ENCODE measurements at regions not wholly inside any gene's neighbourhood (a gene's known extent, or its start where the extent isn't known, plus 50 kb on each side); places are given as distances from the start of the nearest gene placed in this dataset.
"Not testable (repeated sequence)": the region's sequence is repeated elsewhere in the genome, so short reads cannot be mapped to it uniquely, and the experiment has no call there.

GRCh38 chr2:36125702-36126101 is 229.9 kb upstream of the CRIM1 start:
- WGBS (ENCODE audit: insufficient coverage, insufficient read length): no CpG with 5 or more reads among the region's 7 CpGs
- no peaks in the 10 kb centered on the region for H3K27me3 ChIP-seq (ENCODE audit: control insufficient read depth, insufficient read depth, low read length)
- H3K4me3 ChIP-seq (ENCODE audit: low read length): no peak overlapping the region
- no peaks in the 10 kb centered on the region for H3K9me3 ChIP-seq (ENCODE audit: control insufficient read depth, insufficient read depth, low read length)
- H3K36me3 ChIP-seq (ENCODE audit: control insufficient read depth, insufficient read depth, low read length): no peaks in the 10 kb centered on the region
- no peak for DNase-seq (ENCODE audit: low read depth, low spot score)
- no peak overlapping the region for H3K27ac ChIP-seq (ENCODE audit: low read length)
- no peaks in the 10 kb centered on the region for H3K4me1 ChIP-seq (ENCODE audit: control insufficient read depth, insufficient read depth, low read length)

DNA sequence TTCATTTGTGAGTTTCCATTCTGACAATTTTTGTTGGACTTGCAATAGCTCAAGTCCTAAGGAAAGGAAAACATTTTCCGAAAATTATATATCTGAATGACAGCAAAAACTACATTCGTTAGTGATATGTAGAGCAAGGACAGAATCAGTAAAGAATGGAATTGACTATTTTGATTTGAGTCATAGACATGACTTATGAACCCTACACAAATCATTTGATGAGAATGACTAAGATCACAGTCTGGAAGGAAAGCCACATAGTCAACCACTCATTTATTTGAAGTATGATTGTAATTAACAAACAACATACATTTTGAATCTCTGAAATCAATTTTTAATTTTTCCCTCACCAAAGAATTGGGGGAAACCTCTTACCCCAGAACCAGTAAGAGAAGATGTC is 231.6 kb upstream of the CRIM1 start:
- Histone ChIP-seq H3K9me3 (ENCODE audit: control insufficient read depth, insufficient read depth, low read length) (no peaks in the 10 kb centered on the region), H3K27ac (ENCODE audit: low read length) (no peak overlapping the region), H3K4me3 (ENCODE audit: low read length) (no peak overlapping the region), H3K4me1 (ENCODE audit: control insufficient read depth, insufficient read depth, low read length) (no peaks in the 10 kb centered on the region), H3K36me3 (ENCODE audit: control insufficient read depth, insufficient read depth, low read length) (no peaks in the 10 kb centered on the region), H3K27me3 (ENCODE audit: control insufficient read depth, insufficient read depth, low read length) (no peaks in the 10 kb centered on the region)
- WGBS (ENCODE audit: insufficient coverage, insufficient read length): no CpG with 5 or more reads among the region's 2 CpGs
- no peak for DNase-seq (ENCODE audit: low read depth, low spot score)

DNA sequence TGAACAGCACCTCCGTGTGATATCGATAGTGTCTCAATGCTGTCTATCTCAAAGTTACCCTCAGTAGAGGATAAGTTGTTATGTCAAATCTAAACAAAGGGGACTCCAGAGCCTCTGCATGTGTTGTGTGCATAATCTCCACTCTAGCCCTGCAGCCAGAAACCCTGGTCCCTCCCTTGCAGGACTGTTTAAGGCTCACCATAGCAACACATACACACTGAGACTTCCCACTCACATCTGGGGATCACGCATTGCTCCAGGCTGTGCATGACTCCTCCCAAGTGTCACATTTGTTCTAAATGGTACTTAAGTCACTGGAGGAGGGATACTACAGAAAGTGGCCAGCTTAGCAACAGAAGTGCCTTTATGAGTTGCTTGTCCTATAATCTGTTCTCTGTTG is 258.6 kb upstream of the CRIM1 start:
- Histone ChIP-seq H3K27me3 (ENCODE audit: control insufficient read depth, insufficient read depth, low read length) (no peaks in the 10 kb centered on the region), H3K36me3 (ENCODE audit: control insufficient read depth, insufficient read depth, low read length) (no peaks in the 10 kb centered on the region), H3K4me1 (ENCODE audit: control insufficient read depth, insufficient read depth, low read length) (no peaks in the 10 kb centered on the region), H3K4me3 (ENCODE audit: low read length) (no peak overlapping the region), H3K9me3 (ENCODE audit: control insufficient read depth, insufficient read depth, low read length) (no peaks in the 10 kb centered on the region), H3K27ac (ENCODE audit: low read length) (no peak overlapping the region)
- no CpG with 5 or more reads among the region's 3 CpGs for WGBS (ENCODE audit: insufficient coverage, insufficient read length)
- DNase-seq (ENCODE audit: low read depth, low spot score): no peak

- H3K27me3 ChIP-seq (ENCODE audit: control insufficient read depth, insufficient read depth, low read length); DNase-seq (ENCODE audit: low read depth, low spot score); H3K9me3 ChIP-seq (ENCODE audit: control insufficient read depth, insufficient read depth, low read length); H3K4me1 ChIP-seq (ENCODE audit: control insufficient read depth, insufficient read depth, low read length); H3K36me3 ChIP-seq (ENCODE audit: control insufficient read depth, insufficient read depth, low read length); H3K27ac ChIP-seq (ENCODE audit: low read length); H3K4me3 ChIP-seq (ENCODE audit: low read length): not testable (repeated sequence)
- no CpG with 5 or more reads among the region's 26 CpGs for WGBS (ENCODE audit: insufficient coverage, insufficient read length)
These were observed 263.5 kb upstream of the CRIM1 start for GRCh38 chr2:36091844-36092741.

- DNase-seq (ENCODE audit: low read depth, low spot score): no peak
- no CpG with 5 or more reads among the region's 4 CpGs for WGBS (ENCODE audit: insufficient coverage, insufficient read length)
- Histone ChIP-seq H3K4me1 (ENCODE audit: control insufficient read depth, insufficient read depth, low read length) (no peaks in the 10 kb centered on the region), H3K27me3 (ENCODE audit: control insufficient read depth, insufficient read depth, low read length) (no peaks in the 10 kb centered on the region), H3K4me3 (ENCODE audit: low read length) (no peak overlapping the region), H3K27ac (ENCODE audit: low read length) (no peak overlapping the region), H3K9me3 (ENCODE audit: control insufficient read depth, insufficient read depth, low read length) (no peaks in the 10 kb centered on the region), H3K36me3 (ENCODE audit: control insufficient read depth, insufficient read depth, low read length) (no peaks in the 10 kb centered on the region)
These were observed 266.8 kb upstream of the CRIM1 start for GRCh38 chr2:36088716-36089328.

DNA sequence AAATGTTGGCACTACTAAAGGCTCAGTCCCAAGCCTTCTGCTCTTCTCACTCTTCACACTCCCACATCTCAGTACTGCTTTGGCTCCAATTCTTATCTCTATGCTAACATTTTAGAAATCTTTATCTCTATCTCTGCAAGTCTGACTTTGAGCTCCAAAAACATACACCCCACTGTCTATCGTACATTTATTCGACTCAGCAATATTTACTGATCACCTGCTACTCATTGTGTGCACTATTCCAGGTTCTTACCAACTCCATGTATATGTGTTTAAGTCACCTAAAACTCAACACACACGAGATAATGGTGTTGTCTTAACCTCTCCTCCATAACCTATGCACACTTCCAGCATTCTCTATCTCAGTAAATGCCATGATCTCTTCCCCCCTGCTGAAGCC is 268.2 kb upstream of the CRIM1 start:
- no peak overlapping the region for H3K4me3 ChIP-seq (ENCODE audit: low read length)
- H3K9me3 ChIP-seq (ENCODE audit: control insufficient read depth, insufficient read depth, low read length): no peaks in the 10 kb centered on the region
- no peak for DNase-seq (ENCODE audit: low read depth, low spot score)
- H3K27ac ChIP-seq (ENCODE audit: low read length): no peak overlapping the region
- H3K4me1 ChIP-seq (ENCODE audit: control insufficient read depth, insufficient read depth, low read length): no peaks in the 10 kb centered on the region
- WGBS (ENCODE audit: insufficient coverage, insufficient read length): no CpG with 5 or more reads among the region's 3 CpGs
- no peaks in the 10 kb centered on the region for H3K36me3 ChIP-seq (ENCODE audit: control insufficient read depth, insufficient read depth, low read length)
- H3K27me3 ChIP-seq (ENCODE audit: control insufficient read depth, insufficient read depth, low read length): no peaks in the 10 kb centered on the region

- Histone ChIP-seq H3K27me3 (ENCODE audit: control insufficient read depth, insufficient read depth, low read length) (no peaks in the 10 kb centered on the region), H3K9me3 (ENCODE audit: control insufficient read depth, insufficient read depth, low read length) (no peaks in the 10 kb centered on the region), H3K4me1 (ENCODE audit: control insufficient read depth, insufficient read depth, low read length) (no peaks in the 10 kb centered on the region), H3K4me3 (ENCODE audit: low read length) (no peak overlapping the region), H3K27ac (ENCODE audit: low read length) (no peak overlapping the region), H3K36me3 (ENCODE audit: control insufficient read depth, insufficient read depth, low read length) (no peaks in the 10 kb centered on the region)
- DNase-seq (ENCODE audit: low read depth, low spot score): no peak
- no CpG with 5 or more reads among the region's 1 CpG for WGBS (ENCODE audit: insufficient coverage, insufficient read length)
These were observed 275.8 kb upstream of the CRIM1 start for GRCh38 chr2:36079793-36080192.

DNA sequence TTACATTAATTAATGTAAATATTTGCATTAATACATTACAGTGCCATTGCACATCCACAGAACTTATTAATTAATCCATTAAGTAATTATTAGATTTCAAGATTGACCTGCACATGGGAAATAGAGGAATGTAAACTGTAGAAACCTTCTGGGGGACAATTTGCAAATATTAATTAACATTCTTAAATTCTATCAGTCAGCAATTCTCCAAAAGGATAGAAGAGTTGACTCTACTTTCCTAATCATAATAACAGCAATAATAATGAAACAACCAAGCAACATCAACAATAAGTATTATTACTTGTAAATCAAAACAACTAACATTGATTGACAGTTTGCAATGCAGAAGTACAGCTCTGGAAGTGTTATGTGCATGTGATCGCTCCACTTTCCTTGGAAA is 281.6 kb upstream of the CRIM1 start:
- Histone ChIP-seq H3K27me3 (ENCODE audit: control insufficient read depth, insufficient read depth, low read length) (no peaks in the 10 kb centered on the region), H3K36me3 (ENCODE audit: control insufficient read depth, insufficient read depth, low read length) (no peaks in the 10 kb centered on the region), H3K9me3 (ENCODE audit: control insufficient read depth, insufficient read depth, low read length) (no peaks in the 10 kb centered on the region), H3K4me1 (ENCODE audit: control insufficient read depth, insufficient read depth, low read length) (no peaks in the 10 kb centered on the region), H3K27ac (ENCODE audit: low read length) (no peak overlapping the region), H3K4me3 (ENCODE audit: low read length) (no peak overlapping the region)
- no CpG with 5 or more reads among the region's 1 CpG for WGBS (ENCODE audit: insufficient coverage, insufficient read length)
- DNase-seq (ENCODE audit: low read depth, low spot score): no peak

GRCh38 chr2:36071698-36072097 is 283.9 kb upstream of the CRIM1 start:
- Histone ChIP-seq H3K27ac (ENCODE audit: low read length) (no peak overlapping the region), H3K9me3 (ENCODE audit: control insufficient read depth, insufficient read depth, low read length) (no peaks in the 10 kb centered on the region), H3K4me1 (ENCODE audit: control insufficient read depth, insufficient read depth, low read length) (no peaks in the 10 kb centered on the region), H3K27me3 (ENCODE audit: control insufficient read depth, insufficient read depth, low read length) (no peaks in the 10 kb centered on the region), H3K4me3 (ENCODE audit: low read length) (no peak overlapping the region), H3K36me3 (ENCODE audit: control insufficient read depth, insufficient read depth, low read length) (no peaks in the 10 kb centered on the region)
- DNase-seq (ENCODE audit: low read depth, low spot score): no peak
- WGBS (ENCODE audit: insufficient coverage, insufficient read length): no CpG with 5 or more reads among the region's 1 CpG

DNA sequence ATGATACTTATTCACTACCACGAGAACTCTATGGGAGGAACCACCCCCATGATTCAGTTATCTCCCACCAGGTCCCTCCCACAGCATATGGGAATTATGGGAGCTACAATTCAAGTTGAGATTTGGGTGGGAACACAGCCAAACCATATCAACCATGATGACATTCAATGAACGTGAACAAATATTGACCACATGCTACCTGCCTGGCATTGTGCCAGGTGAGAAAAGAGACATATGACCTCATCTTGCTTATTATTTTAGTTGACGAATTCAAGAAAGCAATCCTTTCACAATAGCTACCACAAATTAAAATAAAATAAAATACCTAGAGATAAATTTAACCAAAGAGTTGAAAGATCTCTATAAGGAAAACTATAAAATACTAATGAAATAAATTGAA is 286.5 kb upstream of the CRIM1 start:
- Histone ChIP-seq H3K4me3 (ENCODE audit: low read length) (no peak overlapping the region), H3K4me1 (ENCODE audit: control insufficient read depth, insufficient read depth, low read length) (no peaks in the 10 kb centered on the region), H3K27ac (ENCODE audit: low read length) (no peak overlapping the region), H3K27me3 (ENCODE audit: control insufficient read depth, insufficient read depth, low read length) (no peaks in the 10 kb centered on the region), H3K36me3 (ENCODE audit: control insufficient read depth, insufficient read depth, low read length) (no peaks in the 10 kb centered on the region), H3K9me3 (ENCODE audit: control insufficient read depth, insufficient read depth, low read length) (no peaks in the 10 kb centered on the region)
- no CpG with 5 or more reads among the region's 3 CpGs for WGBS (ENCODE audit: insufficient coverage, insufficient read length)
- no peak for DNase-seq (ENCODE audit: low read depth, low spot score)

DNA sequence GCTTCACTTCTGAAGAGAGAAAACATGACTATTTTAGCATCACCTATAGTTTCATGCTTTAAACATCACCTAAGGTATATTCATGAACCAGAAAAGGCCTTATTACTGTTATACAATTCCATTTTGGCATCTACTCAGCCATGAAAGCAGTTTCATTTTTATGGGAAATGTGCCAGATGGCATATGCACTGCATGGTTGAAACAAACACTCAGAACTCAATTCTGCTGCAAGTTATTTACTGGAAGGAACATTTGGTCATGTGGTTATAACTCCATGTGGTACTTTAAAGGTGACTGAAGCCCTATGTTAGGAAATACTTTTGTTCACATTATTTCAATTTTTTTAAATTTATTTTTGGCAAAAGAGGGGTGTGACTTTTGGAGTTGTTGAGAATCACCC is 287.5 kb upstream of the CRIM1 start:
- Histone ChIP-seq H3K27ac (ENCODE audit: low read length) (no peak overlapping the region), H3K4me3 (ENCODE audit: low read length) (no peak overlapping the region), H3K36me3 (ENCODE audit: control insufficient read depth, insufficient read depth, low read length) (no peaks in the 10 kb centered on the region), H3K27me3 (ENCODE audit: control insufficient read depth, insufficient read depth, low read length) (no peaks in the 10 kb centered on the region), H3K9me3 (ENCODE audit: control insufficient read depth, insufficient read depth, low read length) (no peaks in the 10 kb centered on the region), H3K4me1 (ENCODE audit: control insufficient read depth, insufficient read depth, low read length) (no peaks in the 10 kb centered on the region)
- DNase-seq (ENCODE audit: low read depth, low spot score): no peak

All from iPS DF 6.9 (cell line).